PC-3 (cell line): ENCODE measurements at regions not wholly inside any gene's neighbourhood (a gene's known extent, or its start where the extent isn't known, plus 50 kb on each side); places are given as distances from the start of the nearest gene placed in this dataset.

ENCODE experiments used
- EZH2 ChIP-seq: fragments of 300-600 bp; sonication (generic); IDR thresholded peaks from one replicate; pipeline ENCODE4 v1.6.1; 2017; ENCODE audit warnings: antibody characterized with exemption, mild to moderate bottlenecking, low read length; ENCODE audit not compliant: unreplicated experiment
- TF ChIP-seq, protein P1 (sequence below): fragments of 300-600 bp; sonication (generic); conservative IDR thresholded peaks from 2 replicates; pipeline ENCODE4 v1.5.1; 2017; ENCODE audit warnings: antibody characterized with exemption, low read depth, mild to moderate bottlenecking, low read length

DNA sequence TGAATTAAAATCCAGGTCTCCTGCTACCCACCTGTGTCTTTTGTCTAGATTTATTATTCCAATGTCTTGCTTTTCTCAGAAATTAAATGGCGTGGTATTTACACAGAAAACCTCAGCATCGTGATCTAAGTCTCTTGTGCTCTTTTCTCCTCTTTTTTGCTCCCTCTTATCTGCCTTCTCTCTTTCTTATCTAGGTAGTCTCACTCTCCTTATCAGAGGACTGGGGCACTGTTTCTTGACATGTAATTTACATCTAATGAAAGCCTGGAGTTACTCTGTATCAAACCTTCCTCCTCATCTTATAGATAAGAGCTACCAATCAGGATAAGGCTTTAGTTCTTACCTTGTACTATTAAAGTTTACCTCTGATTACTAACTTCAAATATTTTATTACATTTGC, 933.8 kb downstream of the TLE1 start:
- TF ChIP-seq, protein P1, sequence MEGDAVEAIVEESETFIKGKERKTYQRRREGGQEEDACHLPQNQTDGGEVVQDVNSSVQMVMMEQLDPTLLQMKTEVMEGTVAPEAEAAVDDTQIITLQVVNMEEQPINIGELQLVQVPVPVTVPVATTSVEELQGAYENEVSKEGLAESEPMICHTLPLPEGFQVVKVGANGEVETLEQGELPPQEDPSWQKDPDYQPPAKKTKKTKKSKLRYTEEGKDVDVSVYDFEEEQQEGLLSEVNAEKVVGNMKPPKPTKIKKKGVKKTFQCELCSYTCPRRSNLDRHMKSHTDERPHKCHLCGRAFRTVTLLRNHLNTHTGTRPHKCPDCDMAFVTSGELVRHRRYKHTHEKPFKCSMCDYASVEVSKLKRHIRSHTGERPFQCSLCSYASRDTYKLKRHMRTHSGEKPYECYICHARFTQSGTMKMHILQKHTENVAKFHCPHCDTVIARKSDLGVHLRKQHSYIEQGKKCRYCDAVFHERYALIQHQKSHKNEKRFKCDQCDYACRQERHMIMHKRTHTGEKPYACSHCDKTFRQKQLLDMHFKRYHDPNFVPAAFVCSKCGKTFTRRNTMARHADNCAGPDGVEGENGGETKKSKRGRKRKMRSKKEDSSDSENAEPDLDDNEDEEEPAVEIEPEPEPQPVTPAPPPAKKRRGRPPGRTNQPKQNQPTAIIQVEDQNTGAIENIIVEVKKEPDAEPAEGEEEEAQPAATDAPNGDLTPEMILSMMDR: no peak
- no peak for TF ChIP-seq EZH2
